ENCODE measurements at regions not wholly inside any gene's neighbourhood (a gene's known extent, or its start where the extent isn't known, plus 50 kb on each side); places are given as distances from the start of the nearest gene placed in this dataset.

GRCh38 chr19:33947265-33947964, 150.7 kb downstream of the KCTD15 start:
- ATAC-seq (no peak), DNase-seq (no peak)
- Histone ChIP-seq H3K27ac (no peak overlapping the region), H3K4me1 (no peaks in the 10 kb centered on the region), H3K9me3 (no peaks in the 10 kb centered on the region), H3K4me3 (no peak overlapping the region), H3K27me3 (no peaks in the 10 kb centered on the region), H3K36me3 (replicated peaks in 1 of 2; ENCODE audit: insufficient read depth in 1 of 2, low read depth in 2 of 2) (no peaks in the 10 kb centered on the region)
- 75 to 77% methylated on average over 5 of the region's 5 CpGs for WGBS, 2 donors
- TF ChIP-seq POLR2A (IDR thresholded peaks at IDR 0.05) (no peak), CTCF (IDR thresholded peaks at IDR 0.05) (no peak)
- intact Hi-C loops (cut with DNase I) = no loop called here

DNA sequence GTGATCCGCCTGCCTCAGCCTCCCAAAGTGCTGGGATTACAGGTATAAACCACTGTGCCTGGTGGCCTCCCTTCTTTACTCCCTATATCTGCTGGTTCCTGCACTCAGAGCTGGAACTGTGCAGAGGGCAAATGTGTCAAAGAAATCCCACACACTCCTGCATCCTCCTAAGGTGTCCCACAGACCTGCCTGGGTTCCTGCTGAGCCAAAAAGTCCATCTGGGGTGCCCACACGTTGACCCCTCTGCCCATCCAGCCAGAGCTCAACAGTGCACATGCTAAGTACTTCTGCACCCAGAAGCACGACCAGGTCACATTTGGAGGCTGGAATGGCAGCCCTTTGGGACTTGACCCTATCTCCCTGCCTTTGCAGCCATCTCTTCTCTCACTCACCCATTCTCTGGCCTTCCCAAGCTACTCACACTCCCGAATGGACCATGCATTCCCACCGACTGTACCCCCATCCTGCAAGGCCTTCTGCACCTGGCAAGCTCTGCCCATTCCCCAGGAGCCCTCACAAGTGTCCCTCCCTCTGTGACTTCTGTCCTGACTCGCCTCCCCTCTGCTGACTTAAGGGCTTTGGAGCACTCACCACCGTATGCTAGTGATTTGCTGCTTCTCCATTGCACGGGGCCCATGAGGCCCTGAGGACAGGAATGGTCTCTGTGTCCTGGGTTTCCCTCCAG, 152.1 kb downstream of the KCTD15 start:
- no peak for ATAC-seq
- Histone ChIP-seq H3K27me3 (no peaks in the 10 kb centered on the region), H3K9me3 (no peaks in the 10 kb centered on the region), H3K4me1 (no peaks in the 10 kb centered on the region), H3K27ac (no peak overlapping the region), H3K4me3 (no peak overlapping the region), H3K36me3 (replicated peaks in 1 of 2; ENCODE audit: insufficient read depth in 1 of 2, low read depth in 2 of 2) (no peaks in the 10 kb centered on the region)
- intact Hi-C loops (cut with DNase I) = no loop called here
- no peak for DNase-seq
- TF ChIP-seq POLR2A (IDR thresholded peaks at IDR 0.05) (no peak), CTCF (IDR thresholded peaks at IDR 0.05) (no peak)
- 65 to 67% methylated on average over 8 of the region's 8 CpGs for WGBS, 2 donors

- no peaks in the 10 kb centered on the region for H3K9me3 ChIP-seq
- TF ChIP-seq POLR2A (IDR thresholded peaks at IDR 0.05) (no peak), CTCF (IDR thresholded peaks at IDR 0.05) (no peak)
- ATAC-seq (no peak), DNase-seq (no peak)
- no peaks in the 10 kb centered on the region for H3K27me3 ChIP-seq
- no peak overlapping the region for H3K27ac ChIP-seq
- no peaks in the 10 kb centered on the region for H3K36me3 ChIP-seq (replicated peaks in 1 of 2; ENCODE audit: insufficient read depth in 1 of 2, low read depth in 2 of 2)
- H3K4me1 ChIP-seq = peaks cover 6% of the 10 kb centered on the region
- intact Hi-C loops (cut with DNase I) = no loop called here
- H3K4me3 ChIP-seq = no peak overlapping the region
- 86 to 87% methylated on average over 17 of the region's 17 CpGs for WGBS, 2 donors
Observed at GRCh38 chr19:33950091-33950750, 153.6 kb downstream of the KCTD15 start.

- WGBS, 2 donors = 81 to 95% methylated on average over 8 of the region's 8 CpGs
- no peaks in the 10 kb centered on the region for H3K36me3 ChIP-seq (replicated peaks in 1 of 2; ENCODE audit: insufficient read depth in 1 of 2, low read depth in 2 of 2)
- intact Hi-C loops (cut with DNase I) = no loop called here
- no peak for ATAC-seq
- no peak overlapping the region for H3K4me3 ChIP-seq
- H3K9me3 ChIP-seq = no peaks in the 10 kb centered on the region
- no peak for TF ChIP-seq POLR2A (IDR thresholded peaks at IDR 0.05)
- TF ChIP-seq CTCF (IDR thresholded peaks at IDR 0.05) = no peak
- no peaks in the 10 kb centered on the region for H3K27me3 ChIP-seq
- H3K27ac ChIP-seq = no peak overlapping the region
- H3K4me1 ChIP-seq = peaks cover 6% of the 10 kb centered on the region
- DNase-seq = no peak
Observed at GRCh38 chr19:33953023-33953422, 156.4 kb downstream of the KCTD15 start.
